ENCODE measurements at regions not wholly inside any gene's neighbourhood (a gene's known extent, or its start where the extent isn't known, plus 50 kb on each side); places are given as distances from the start of the nearest gene placed in this dataset.

DNA sequence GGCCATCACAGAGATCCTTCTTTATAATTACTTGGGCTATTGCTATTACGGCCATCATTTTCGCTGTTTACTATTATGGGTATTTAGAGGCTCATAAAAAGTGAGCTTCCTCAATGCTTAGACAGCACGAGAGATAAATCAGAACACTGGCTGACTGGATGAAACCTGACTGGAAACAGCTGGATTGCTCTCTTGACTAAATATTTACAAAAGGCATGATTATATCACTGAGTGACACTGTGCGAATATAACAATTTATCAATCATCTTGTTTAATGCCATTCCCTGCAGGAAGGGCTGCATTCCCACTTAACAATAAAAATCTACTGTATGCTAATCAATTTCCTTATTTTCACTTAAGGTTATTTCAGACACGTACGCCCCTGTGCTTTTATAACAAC, 260.1 kb upstream of the ARID1B start:
- no peak for DNase-seq (ENCODE audit: low read depth)

DNA sequence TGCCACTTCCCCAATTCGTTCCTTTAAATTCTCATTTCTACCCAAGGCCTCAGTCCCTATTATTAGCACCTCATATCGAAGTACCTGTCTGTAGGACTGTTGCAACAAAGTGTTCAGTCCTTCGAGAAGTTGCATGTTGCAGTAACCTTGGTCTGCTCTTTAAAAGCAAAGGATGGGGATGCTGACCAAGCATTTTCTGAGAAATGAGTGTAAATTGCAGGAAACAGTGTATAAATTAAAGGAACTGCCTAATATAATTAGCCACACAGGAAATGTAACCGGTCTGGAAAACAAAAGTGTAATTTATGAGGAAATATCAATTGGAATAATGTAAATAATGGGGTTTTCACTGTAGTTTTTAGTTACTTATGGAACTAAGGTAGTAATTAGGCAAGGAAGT, 261.9 kb upstream of the ARID1B start:
- DNase-seq (ENCODE audit: low read depth): no peak

DNA sequence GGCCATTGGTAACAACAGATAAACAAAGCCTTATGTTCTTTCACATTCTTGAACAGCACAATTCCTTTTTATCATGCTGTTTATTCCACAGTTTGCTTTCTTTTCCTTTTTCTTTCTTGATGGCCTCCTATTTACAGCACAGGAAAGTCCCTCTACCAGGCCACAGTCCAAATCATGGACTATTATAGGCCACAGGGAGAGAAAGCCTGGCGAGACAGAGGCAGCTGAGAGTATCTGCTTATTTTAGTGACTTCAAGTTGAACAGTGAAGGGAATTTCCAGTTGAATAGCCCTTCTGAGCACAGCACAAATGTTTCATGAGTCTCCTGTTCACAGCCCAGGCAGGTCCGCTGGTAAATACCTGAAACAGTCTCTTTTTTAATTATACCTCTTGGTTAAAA, 263.7 kb upstream of the ARID1B start:
- DNase-seq (ENCODE audit: low read depth): no peak

DNA sequence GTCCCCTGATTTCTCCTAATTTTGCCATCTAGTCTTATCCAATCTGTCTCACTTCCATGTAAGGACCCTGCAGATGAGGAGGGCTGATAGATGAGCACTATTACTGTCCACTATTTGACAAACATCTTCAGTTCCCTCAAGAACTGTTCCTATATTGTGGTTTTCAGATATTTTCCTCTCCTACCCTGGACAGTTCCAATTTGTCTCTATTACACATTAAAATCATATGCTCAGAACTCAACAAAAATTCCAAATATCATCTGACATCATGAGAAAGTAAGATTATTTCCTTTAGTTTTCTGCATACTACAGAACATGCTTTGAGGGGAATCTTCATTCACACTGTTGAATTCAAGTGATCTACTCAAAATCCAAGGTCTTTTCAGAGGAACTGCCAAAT, 265.6 kb upstream of the ARID1B start:
- DNase-seq (ENCODE audit: low read depth): no peak

DNA sequence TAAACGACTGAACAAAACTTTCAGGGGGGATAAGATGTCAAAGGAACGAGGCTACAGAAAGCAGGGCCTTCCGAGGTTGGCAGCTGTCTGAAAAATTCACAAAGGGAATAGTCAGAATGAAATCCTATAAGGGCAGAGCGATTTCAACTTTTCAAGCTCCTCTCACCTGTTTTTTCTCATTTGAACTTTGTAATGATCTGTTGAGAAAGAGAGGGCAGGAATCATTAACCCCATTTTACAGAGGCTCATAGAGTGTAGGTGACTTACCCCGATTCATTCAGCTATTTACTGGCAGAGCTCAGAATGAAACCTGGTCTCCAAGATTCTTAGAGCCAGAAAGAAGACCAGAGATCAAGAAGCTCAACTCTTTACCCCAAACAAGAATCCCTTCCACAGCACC, 266.1 kb upstream of the ARID1B start:
- DNase-seq (ENCODE audit: low read depth): no peak

DNA sequence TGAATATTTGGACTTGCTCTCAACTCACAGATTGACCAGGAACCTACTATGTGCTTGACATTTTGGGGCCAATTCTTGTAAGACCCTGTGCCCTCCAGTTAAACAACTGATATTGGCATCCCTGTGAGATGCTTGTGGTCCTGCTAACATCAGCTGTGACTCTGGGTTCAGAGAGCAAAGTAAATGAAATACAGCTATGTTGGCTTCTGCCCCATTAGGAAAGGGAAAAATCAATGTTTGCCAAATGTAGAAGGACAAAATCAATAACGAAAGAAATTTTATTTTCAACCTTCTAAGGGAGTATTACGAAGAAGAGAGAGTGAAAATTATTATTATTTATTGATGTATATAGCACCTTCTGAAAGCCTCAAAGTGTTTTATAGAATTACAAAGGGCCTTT, 266.9 kb upstream of the ARID1B start:
- no peak for DNase-seq (ENCODE audit: low read depth)

DNA sequence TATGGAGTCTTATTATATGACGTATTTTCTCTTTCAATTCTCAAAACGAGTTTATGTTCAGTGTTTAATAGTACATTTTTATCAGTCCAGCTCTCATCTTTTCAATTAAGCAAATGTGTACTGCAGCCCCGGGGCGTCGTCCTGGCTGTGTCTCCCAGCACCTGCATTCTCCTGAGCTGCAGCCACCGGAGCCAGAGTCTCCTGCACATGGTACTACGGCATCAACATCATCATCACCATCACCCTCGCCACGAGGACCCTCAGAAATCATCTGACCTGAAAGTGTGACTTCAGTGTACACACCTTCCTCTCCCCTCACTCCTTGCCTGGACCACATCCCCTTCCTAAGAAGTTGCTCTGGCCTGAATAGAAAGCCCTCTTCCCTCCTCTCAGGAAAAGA, 267.7 kb upstream of the ARID1B start:
- no peak for DNase-seq (ENCODE audit: low read depth)

DNA sequence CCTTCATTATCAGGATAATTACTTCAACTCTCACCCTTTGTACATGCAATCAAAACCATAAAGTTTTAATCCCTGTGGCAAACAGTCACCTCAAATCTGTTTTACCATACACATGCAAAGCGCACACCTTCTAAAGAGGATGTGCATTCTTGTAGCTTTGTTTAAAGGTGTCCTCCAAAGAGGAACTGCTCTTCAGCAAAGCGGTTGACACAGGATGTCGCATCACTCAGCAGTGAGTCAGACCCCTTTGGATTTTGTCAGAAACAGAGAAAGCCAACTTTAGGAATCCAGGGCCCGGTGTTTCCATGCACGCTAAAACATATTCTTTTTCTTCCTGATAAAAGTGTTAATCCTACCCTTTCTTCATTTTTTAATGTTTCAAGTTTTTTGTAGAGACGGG, 268.3 kb upstream of the ARID1B start:
- DNase-seq (ENCODE audit: low read depth): no peak

DNA sequence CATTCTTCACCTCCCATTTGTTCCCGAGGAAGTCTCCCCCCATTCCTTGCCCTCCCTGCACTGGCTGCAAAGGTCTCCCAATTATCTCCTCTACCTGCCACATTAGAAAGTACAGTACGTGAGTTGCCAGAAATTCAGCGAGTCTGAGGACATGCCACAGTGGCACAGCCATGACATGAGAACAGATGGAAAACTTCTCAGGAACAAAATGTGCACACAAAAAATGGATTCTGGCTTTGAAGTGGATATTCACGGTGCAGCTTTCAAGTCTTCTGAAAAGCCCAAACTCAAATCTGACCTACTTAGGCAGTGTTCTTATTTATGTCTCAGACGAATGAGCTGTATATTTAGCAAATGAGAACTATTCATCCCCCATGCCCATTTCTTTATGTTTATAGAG, 269.1 kb upstream of the ARID1B start:
- no peak for DNase-seq (ENCODE audit: low read depth)

DNA sequence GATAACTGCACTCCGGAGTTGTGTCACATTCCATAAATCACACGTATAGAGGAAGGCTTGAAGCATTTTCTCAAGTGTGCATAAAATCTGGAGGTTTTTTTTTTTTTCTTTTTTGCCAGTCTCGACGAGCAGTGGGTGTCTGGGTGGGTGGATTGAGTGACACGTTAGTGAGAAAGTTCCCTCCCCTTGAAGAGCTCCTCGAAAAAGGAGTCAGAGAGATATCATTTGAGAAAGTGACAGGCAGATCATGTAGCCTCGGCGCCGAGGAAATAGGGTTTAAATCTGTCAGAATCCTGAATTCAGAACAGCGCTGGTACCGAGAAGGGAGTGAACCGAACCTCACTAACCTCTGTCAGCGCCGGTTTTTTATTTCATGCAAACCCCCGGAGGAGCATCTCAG, 269.5 kb upstream of the ARID1B start:
- DNase-seq (ENCODE audit: low read depth): no peak

DNA sequence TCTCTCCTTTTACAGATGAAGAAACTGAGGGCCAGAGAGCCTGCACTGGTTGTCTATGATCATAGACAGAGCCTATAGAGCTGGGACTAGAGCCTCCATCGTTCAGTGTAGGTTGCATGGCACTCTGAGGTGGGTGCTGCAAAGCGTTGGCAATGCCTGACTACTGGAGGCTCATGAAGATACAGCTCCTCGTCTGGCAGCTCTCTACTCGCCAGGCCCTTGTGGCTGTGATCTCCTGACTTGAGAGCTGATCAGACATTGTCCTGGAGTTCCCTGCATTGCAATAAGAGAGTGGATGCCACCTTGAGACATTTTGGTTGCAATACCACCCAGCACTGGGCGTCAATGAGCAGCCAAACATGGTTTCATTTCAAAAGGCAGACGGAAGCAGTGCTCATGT, 270.1 kb upstream of the ARID1B start:
- DNase-seq (ENCODE audit: low read depth): no peak

DNA sequence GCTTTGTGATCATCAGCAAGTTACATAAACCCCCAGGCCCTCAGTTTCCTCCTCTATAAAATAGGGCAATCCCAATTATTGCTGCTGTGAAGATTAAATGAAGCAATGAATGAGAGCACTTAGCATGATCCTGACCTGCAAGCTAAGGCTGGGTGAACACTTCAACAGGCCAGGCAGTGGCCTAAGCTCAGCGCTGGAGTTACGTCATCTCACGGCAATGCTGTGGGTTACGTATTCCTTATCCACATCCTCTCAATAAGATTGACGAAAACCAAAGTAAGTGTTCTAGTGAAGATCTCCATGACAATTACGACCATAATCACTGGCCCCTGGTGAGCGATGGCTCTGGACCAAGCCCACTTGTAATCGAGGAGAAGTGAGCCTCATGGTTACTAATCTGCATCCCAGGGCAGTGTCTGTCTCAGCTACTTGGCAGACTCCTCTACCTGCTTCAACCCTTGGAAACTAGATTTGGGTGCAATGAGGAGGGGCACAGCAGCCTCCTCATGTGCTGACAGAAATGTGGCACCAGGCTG, 274.1 kb upstream of the ARID1B start:
- no peak for DNase-seq (ENCODE audit: low read depth)

DNA sequence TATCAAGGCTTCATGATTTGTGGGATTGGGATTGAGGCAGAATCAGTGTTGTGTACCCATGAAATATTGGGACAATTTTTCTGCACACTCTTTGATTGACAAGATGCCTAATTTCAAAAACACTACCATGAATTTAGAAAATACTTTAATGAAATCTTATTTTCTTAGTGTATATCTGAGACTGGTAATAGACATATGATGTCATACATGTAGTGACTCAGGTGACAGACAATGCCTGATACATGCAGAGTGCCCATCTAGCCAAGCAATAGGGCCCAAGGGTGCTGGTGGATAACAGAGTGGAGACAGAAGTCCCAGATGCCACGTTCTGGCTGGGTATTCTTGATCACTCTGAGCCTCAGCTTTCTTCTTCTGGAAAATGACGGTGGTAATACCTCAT, 279.6 kb upstream of the ARID1B start:
- no peak for DNase-seq (ENCODE audit: low read depth)

DNA sequence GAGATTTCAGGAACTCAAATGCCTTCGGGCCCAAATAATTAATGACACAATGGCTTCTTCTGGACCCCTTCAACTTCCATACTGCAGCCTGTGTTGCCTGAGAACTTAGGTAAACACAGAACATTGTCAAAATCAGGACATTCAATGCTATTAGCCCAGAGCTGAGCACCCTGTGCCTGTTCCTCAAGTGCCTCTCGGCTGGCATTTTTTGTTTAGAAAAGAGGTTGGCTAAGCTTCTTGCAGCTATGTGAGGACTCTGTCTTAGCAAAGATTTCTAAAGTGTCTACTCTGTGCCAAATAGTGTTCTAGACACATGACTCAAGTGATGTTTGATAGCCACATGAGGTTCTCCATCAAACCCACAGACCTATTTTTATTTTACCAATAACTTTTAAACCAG, 289.3 kb upstream of the ARID1B start:
- DNase-seq (ENCODE audit: low read depth): no peak

DNA sequence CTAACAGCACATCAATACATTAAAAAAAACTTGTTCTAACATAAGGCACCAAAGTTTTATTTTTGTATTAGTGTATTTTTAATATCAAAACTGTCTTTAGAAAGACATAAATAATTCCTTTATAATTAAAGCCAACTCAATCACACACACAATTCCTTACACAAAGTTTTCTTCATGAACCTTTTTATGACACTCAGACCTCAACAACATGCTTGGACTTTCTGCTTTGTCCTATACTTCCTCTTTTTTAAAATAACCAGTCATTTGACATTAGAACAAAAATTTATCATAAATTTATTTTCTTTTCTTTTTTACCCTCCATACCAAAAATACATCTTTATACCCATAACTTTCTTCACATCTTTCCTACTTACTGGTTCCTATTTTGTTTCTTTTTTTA, 292.0 kb upstream of the ARID1B start:
- no peak for DNase-seq (ENCODE audit: low read depth)

DNA sequence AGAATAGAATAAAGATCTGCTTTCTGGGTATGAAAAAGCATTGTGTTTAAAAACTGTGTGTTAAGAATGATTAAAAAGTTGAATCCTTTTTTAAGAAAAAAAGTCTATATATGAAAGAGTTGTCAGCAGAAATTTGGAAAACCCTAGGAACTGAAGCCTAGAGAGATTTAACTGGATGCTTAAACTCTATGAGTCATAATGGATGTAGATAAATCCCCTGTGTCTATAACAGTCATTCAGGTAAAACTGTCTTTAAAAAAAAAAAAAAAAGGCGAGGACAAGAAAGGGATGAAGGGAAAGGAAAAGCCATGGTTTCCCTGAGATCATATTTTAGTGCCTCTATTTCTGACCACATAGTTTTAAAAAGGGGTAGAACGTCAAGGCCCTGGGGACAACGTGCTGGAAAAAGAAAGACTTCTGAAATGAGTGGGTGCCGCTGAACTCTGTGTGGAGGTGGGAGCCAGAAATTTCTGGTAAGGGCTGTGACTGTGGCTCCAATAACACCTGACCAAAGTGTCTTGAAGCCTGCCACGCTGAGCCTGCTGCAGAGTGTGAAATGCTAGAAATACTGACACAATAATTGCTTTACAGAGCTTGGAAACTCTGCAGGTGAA, 302.6 kb upstream of the ARID1B start:
- no peak for DNase-seq (ENCODE audit: low read depth)

DNA sequence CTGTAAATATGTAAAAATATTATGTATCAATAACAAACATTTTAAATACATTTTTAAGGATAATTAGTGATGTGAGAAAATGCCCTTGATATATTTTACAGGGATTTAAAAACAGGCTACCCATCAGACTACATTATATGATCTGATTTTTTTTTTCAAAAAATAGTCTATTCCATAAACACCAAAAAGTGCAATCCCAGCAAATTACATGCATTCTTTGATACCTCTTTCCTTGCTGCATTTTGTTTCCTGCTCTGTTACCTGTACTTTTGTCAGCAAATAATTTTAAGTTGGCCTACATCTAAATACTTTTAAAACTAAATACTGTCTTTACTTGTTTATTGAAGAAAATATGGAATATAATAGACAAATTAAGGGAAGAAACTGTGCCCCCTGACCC, 306.2 kb upstream of the ARID1B start:
- no peak for DNase-seq (ENCODE audit: low read depth)

DNA sequence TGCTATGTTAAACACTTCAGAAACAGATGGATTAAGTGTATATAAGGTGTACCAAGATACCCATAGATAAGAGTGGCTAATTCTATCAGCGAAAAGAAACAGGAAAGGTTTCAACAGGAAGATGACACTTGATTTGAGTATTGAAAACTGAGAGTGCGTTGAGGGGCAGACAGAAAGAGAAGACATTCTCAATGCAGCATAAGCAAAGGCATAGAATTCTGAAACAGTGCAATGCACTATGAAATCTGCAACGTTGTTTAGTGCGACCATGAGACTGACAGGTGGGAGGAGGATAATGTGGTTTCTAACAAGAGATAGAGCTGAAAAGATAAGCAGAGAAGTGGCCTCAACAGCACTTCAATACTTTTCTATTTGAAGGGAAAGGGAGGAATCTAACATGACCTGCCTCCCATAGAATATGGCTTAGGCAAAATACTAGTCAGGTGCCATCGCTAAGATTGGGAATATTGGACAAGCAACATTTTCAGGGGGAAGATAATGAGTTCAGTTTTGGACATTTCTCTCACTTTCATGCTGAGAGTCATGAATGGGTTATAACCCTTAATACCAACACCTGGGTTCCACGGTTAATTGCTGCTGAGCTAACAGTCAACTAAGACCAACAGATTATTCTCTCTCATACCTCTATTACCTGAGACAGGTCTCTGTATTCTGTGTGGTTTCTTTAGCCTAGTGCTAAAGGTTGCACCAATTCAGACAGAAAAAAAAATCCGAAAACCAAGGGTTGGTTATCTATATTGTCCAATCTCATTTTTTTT, 312.9 kb upstream of the ARID1B start:
- DNase-seq (ENCODE audit: low read depth): no peak

DNA sequence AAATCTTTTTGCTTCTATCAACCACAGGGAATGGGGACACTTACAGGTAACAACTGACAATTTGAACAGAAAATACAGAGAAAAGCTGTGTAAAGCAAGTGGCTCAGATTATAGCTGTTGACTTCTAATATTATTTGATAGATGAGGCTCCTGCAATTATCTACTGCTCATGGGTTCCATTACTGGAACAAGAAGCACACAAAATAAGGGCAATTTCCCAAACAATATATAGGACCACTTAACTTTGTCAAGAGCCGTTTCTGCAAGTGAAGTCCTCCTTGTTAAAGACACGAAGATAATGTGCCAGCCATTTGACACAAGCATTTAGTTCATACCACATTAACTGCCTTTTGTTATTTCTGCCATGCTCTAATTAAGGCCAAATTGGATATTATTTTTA, 315.5 kb upstream of the ARID1B start:
- DNase-seq (ENCODE audit: low read depth): no peak

DNA sequence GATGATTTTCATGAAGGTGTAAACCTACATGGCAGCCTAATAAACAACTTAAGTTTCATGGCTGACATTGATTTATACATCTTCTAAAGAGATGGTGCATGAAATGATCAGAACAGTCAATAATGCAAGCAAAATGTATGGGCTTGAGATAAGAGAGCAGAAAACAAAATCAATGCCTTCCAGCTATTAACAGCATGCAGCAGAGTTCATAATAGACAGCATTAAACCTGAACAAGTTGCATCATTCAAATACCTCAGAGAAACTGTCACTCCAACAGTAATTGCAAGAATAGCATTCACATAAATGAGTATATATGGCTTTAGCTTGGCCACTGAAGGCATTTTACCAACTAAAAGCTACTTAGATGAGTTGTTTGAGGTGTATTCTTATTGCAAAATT, 319.6 kb upstream of the ARID1B start:
- DNase-seq (ENCODE audit: low read depth): no peak

DNA sequence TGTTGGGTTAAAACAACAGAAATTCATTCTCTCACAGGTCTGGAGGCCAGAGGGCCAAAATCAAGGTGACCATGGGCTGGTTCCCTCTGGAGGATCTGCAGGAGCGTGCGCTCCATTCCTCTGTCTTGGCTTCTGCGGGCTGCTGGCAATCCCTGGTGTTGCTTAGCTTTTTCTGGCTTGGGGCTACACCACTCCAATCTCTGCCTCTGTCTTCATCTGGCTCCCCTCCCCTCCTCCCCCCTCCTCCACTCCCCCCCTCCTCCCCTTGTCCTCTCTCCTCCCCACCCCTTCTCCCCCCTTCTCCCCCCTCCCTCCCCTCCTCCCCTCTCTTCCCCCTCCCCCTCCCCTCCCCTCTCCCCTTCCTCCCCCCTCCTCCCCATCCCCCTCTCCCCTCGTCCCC, 321.3 kb upstream of the ARID1B start:
- no peak for DNase-seq (ENCODE audit: low read depth)

DNA sequence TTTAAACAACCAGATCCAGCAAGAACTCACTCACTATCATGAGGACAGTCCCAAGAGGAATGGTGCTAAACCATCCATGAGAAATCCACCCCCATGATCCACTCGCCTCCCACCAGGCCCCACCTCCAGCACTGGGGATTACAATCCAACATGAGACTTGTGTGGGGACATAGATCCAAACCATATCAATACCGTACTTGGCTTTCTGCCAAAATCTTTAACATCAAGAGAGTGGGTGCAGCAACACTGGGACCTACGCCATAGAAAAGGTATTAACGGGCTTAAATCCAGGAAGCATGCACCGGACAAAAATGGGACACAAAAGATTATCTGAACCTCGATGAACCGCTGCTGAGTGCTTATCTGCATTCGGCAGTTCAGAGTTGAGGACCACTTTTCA, 322.3 kb upstream of the ARID1B start:
- no peak for DNase-seq (ENCODE audit: low read depth)

DNA sequence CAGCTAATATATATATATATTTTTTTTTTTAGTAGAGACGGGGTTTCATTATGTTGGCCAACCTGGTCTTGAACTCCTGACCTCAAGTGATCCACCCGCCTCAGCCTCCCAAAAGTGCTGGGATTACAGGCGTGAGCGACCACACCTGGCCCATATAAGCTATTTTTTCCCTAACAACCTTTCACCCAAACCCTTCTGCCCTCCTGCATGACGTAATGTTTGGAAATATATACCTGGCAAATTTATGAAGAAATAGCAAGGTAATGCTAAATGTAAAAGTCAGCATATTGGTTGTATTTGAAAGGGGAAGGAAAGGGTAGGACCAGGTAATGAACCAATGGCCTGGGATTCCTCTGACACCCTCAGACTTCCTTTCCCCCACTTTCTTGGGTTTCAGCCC, 325.5 kb upstream of the ARID1B start:
- no peak for DNase-seq (ENCODE audit: low read depth)

DNA sequence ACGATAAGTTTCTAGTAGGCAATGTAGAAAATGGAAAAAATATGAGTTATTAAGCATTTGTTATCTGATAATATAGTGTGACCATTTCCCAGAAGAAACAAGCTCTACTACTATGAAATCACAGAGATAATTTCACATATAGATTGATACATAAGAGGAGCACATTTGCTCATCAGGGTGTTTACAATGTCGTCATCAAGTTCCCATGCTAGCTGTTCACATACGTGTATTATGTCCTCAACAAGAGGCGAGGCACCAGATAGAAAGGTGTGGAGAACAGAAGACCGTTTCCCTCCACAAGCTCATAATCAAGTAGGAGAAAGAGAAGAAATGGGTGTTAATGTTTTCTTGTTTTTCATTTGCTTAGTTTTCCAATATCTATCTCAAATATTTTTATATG, 326.1 kb upstream of the ARID1B start:
- DNase-seq (ENCODE audit: low read depth): no peak

All from stimulated activated CD8-positive, alpha-beta memory T cell treated with anti-CD3 and anti-CD28 coated beads, Interleukin-15, amount 100 ng/mL, for 24 hours (primary cell).